ENCODE measurements at regions not wholly inside any gene's neighbourhood (a gene's known extent, or its start where the extent isn't known, plus 50 kb on each side); places are given as distances from the start of the nearest gene placed in this dataset.
"Not testable (repeated sequence)": the region's sequence is repeated elsewhere in the genome, so short reads cannot be mapped to it uniquely, and the experiment has no call there.

GRCh38 chr5:92237896-92238295, 854.8 kb upstream of the ARRDC3 start:
- DNase-seq, result no peak

- DNase-seq, result no peak
These were observed 839.3 kb upstream of the ARRDC3 start for GRCh38 chr5:92222449-92222848.

- DNase-seq, result not testable (repeated sequence)
These were observed 833.7 kb upstream of the ARRDC3 start for GRCh38 chr5:92216852-92217251.

GRCh38 chr5:92215116-92215515, 832.0 kb upstream of the ARRDC3 start:
- no peak for DNase-seq

- no peak for DNase-seq
These were observed 825.1 kb upstream of the ARRDC3 start for GRCh38 chr5:92208265-92208664.

- DNase-seq, result no peak
These were observed 824.0 kb upstream of the ARRDC3 start for GRCh38 chr5:92207151-92207550.

- no peak for DNase-seq
These were observed 823.6 kb upstream of the ARRDC3 start for GRCh38 chr5:92206681-92207080.

GRCh38 chr5:92199035-92199434, 815.9 kb upstream of the ARRDC3 start:
- DNase-seq, result not testable (repeated sequence)

- DNase-seq, result no peak
These were observed 798.5 kb upstream of the ARRDC3 start for GRCh38 chr5:92181656-92182055.

GRCh38 chr5:92180391-92180790, 797.3 kb upstream of the ARRDC3 start:
- DNase-seq, result no peak

- DNase-seq, result no peak
These were observed 796.5 kb upstream of the ARRDC3 start for GRCh38 chr5:92179651-92180050.

- DNase-seq, result no peak
These were observed 794.9 kb upstream of the ARRDC3 start for GRCh38 chr5:92177926-92178487.

- no peak for DNase-seq
These were observed 780.8 kb upstream of the ARRDC3 start for GRCh38 chr5:92163906-92164305.

- no peak for DNase-seq
These were observed 764.7 kb upstream of the ARRDC3 start for GRCh38 chr5:92147798-92148197.

GRCh38 chr5:92147266-92147665, 764.1 kb upstream of the ARRDC3 start:
- DNase-seq, result no peak

GRCh38 chr5:92145852-92146251, 762.7 kb upstream of the ARRDC3 start:
- DNase-seq, result no peak

GRCh38 chr5:92144824-92145223, 761.7 kb upstream of the ARRDC3 start:
- DNase-seq, result no peak

GRCh38 chr5:92132294-92132908, 749.3 kb upstream of the ARRDC3 start:
- DNase-seq, result not testable (repeated sequence)

GRCh38 chr5:92126182-92126581, 743.1 kb upstream of the ARRDC3 start:
- DNase-seq, result no peak

GRCh38 chr5:92119110-92119509, 736.0 kb upstream of the ARRDC3 start:
- no peak for DNase-seq

GRCh38 chr5:92106808-92107207, 723.7 kb upstream of the ARRDC3 start:
- DNase-seq, result no peak

GRCh38 chr5:92104126-92104525, 721.0 kb upstream of the ARRDC3 start:
- no peak for DNase-seq

GRCh38 chr5:92102313-92102712, 719.2 kb upstream of the ARRDC3 start:
- no peak for DNase-seq

GRCh38 chr5:92092239-92092638, 709.1 kb upstream of the ARRDC3 start:
- DNase-seq, result no peak

Measured in central memory CD4-positive, alpha-beta T cell (primary cell).